Activated CD4-positive, alpha-beta T cell treated with anti-CD3 and anti-CD28 coated beads, Interleukin-2, amount 50 U/mL, for 1 hour (primary cell): ENCODE measurements at regions not wholly inside any gene's neighbourhood (a gene's known extent, or its start where the extent isn't known, plus 50 kb on each side); places are given as distances from the start of the nearest gene placed in this dataset.

Experiments used
- DNase-seq: peaks from one replicate; pipeline ENCODE4 v3.0.0-alpha.2; 2020

- no peak for DNase-seq
Observed at GRCh38 chr10:111360260-111360925, 283.6 kb downstream of the ADRA2A start.

- DNase-seq: no peak
Observed at GRCh38 chr10:111367531-111367930, 290.7 kb downstream of the ADRA2A start.

- DNase-seq: no peak
Observed at GRCh38 chr10:111370101-111370500, 293.3 kb downstream of the ADRA2A start.

GRCh38 chr10:111373696-111374095 is 296.9 kb downstream of the ADRA2A start:
- no peak for DNase-seq

GRCh38 chr10:111379534-111380187 is 302.8 kb downstream of the ADRA2A start:
- no peak for DNase-seq

- no peak for DNase-seq
Observed at GRCh38 chr10:111384556-111384955, 307.7 kb downstream of the ADRA2A start.

DNA sequence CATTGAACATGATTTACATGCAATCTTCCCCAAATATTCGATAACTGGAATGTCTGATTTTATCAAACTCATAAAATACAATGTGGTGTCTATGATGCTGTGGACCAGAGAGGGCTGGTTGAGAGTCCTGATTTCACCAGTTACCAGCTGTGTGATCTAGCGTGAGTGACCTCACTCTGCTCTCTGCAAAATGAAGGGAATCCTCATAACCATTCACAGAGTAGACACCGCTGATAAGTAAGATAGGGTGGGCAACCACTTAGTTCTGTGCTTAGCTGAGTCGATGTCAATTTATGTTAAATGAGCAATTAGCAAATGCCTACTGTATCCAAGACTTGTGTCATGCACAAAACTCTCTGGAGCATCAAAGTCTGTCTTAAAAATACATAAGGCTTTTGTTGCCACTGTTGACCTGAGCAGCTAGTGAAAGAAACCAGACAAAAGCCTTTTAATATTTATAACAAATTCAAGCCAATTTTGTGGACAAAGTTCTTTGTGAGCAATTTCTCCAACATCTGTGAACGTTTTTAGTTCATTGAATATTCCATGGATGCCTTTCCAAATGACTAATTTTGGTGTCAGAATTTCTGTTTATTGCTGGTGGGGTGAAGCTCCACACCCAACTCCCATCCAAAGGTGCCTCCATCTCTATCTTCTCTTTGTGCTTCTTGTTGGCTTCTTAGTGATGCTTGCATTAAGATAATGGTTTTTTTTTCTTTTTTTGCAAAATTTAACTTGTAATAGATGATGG is 314.2 kb downstream of the ADRA2A start:
- no peak for DNase-seq

GRCh38 chr10:111392159-111392558 is 315.3 kb downstream of the ADRA2A start:
- no peak for DNase-seq

DNA sequence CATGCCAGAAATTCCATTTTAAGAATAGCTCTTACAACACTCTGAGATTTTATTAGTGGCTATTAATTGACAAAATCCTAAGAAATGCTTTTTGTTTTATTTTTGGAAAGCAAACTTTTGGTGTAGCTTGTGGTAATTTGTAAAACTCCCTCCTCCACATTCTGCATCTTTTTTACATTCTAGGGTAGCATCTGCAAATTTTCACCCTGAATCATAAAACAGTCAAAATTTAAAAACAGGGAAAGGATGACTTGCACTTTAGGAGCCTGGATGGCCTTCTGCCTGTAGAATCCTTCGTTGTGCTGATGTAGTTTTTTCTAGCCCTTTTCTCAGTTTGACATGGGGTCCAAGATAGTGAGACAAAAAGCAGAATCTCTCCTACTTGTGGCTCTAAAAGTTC is 316.1 kb downstream of the ADRA2A start:
- no peak for DNase-seq

GRCh38 chr10:111410740-111411139 is 333.9 kb downstream of the ADRA2A start:
- DNase-seq: no peak

DNA sequence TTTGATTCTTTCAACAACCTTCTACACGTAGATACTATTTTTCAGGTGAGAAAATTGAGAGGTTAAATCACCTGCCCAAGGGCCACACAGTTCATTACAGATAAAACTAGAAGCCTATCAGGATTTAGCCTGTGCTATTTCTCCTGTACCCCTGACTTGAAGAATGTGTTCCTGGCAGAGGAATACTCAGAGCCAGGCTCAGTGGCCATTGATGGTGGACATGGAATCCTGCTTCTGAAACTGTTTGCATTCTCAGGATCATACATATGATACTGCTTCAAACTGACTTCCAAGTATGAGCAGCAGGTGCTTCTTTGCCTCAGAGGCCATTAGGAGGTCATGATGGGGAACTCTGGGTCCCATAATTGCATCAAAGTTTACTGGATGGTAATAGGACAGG is 348.6 kb downstream of the ADRA2A start:
- no peak for DNase-seq

- DNase-seq: no peak
Observed at GRCh38 chr10:111429288-111430028, 352.6 kb downstream of the ADRA2A start.

DNA sequence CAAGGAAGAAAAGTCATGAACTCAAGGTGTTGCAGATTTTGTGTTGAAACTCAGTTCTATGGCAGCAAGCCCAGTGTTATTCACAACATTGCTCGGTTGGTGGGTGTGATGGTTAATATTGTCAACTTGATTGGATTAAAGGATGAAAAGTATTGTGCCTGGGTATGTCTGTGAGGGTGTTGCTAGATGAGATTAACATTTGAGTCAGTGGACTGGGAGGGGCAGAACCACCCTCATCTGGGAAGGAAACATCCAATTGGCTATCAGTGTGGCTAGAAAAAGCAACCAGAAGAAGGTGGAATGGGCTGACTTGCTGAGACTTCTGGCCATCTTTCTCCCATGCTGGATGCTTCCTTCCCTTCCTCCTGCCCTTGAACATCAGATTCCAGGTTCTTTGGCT is 353.2 kb downstream of the ADRA2A start:
- DNase-seq: no peak

- no peak for DNase-seq
Observed at GRCh38 chr10:111432588-111432987, 355.8 kb downstream of the ADRA2A start.

DNA sequence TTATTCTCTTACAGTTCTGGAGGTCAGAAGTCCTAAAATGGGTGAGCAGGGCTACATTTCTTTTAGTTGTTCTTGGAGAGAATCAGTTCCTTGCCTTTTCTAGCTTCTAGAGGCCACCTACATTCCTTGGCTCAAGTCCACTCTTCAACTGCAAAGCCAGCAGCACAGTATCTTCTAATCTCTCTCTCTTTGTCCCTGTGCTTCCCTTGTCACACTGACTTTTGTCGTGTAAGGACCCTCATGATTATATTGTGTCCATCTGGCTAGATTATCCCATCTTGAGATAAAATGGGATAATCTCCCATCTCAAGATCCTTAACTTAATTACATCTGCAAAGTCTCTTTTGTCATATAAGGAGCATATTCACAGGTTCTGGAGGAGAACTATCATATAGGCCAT is 359.0 kb downstream of the ADRA2A start:
- DNase-seq: no peak

DNA sequence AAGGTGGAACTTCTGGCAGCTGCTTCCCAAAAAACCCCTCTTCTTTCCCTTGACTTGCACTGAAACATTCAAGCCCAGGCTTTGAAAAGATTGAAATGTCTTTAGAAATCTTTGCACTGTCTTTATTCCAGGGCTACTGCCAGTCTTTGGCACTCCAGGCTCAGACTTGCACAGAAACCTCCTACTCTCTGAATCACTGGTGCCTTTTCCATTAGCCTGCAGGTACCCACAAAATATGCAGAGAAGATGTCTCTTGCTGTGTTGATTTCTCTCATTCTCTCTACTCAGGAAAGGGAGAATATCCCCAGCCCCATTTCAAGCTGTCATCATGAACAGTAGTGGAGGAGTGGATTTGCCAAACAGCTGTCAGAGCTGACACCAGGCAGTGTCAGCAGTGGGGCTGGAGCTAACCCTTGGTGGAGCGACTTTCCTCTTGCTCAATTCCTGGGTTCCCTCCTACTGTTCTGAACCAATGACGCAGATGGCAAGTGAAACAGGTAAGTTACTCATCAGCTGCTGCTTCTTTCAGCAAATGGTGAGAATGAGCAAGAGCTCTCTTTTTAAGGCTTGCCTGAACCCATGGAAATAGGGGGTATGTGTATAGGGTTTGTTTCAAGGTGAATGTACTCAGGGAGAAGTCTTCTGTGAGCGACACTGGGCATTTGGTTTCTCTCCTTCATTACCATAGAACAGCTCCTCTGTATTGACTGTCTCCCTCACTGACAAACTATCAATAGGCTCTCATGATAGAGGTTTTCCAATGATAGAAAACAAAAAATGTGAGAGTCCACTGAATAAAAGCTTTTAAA is 362.4 kb downstream of the ADRA2A start:
- no peak for DNase-seq

DNA sequence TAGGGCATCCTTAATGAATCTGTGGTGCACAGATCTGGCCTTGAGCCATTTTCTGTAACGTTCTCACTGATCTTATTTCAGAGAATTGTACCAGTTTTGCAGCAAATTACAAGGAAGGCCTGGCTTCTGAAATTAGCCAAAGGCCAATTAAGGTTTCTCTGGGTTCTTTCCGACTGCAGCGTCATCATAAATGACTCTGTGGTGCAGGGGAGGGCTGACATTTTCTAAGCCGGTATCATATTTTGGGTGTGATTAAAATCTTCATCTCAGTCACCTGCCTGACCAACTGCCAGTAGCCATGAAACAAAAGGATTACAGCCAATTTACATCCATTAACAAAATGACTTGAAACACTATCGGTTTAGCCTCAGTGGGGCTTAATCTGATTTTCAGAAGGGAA is 363.7 kb downstream of the ADRA2A start:
- no peak for DNase-seq

- no peak for DNase-seq
Observed at GRCh38 chr10:111445667-111446066, 368.8 kb downstream of the ADRA2A start.

DNA sequence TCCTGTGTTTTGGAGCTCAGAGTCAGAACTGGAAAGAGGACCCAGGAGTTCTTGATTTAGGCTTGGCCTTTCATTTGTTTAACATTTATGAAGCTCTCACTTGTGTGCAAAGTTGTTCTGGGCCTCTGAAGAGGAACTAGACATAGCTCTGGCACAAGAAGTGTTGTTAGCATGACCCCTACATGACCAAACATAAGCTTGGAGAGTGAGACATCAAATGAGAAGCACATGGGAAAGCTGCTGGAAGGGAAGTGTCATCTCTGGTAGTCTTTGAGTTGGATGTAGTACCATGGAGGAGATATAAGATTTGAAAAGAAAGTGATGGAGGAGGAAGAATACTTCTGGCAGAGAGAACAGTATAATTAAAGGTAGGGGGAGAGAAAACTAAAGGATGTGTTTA is 370.1 kb downstream of the ADRA2A start:
- no peak for DNase-seq

DNA sequence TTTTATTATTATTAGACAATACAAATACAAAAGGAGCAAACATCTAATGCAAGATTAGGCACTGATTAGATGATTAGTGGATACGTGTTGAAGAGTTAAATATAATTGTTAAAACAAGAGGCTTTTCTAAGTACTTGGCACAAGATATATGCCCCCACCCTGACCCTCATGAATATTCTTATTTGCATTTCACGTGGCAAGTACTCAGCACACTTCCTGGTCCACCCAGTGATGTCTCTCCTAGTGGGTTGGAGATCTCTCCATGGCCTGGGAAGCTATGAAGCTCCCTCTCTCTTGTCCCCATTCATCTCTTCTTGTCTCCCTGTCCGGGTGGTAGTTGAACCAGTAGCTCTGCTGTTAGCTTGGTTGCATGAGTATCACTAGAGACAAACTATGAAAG is 375.3 kb downstream of the ADRA2A start:
- DNase-seq: no peak

GRCh38 chr10:111455776-111456426 is 379.1 kb downstream of the ADRA2A start:
- no peak for DNase-seq

DNA sequence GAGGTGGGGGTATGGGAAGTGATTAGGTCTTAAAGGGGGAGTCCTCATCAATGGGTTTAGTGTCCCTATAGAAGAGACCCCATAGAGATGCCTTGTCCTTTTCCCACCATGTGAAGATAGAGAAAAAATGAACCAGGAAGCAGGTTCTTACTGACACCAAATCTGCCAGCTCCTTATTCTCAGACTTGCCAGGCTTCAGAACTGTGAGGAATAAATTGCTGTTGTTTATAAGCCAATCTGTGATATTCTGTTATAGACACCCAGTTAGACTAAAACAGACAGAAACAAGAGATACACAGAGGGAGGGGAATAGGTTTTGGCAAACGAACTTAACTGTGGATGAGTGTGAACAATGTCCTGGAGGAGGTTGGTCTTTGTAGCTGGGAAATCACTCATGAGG is 381.4 kb downstream of the ADRA2A start:
- no peak for DNase-seq
